GM19328 (cell line): ENCODE measurements at regions not wholly inside any gene's neighbourhood (a gene's known extent, or its start where the extent isn't known, plus 50 kb on each side); places are given as distances from the start of the nearest gene placed in this dataset.

Source experiments
- ATAC-seq: cut with Tn5 transposase; IDR thresholded peaks from one replicate; pipeline ENCODE4 v1.9.1; 2021; ENCODE audit warnings: mild to moderate bottlenecking, moderate library complexity; ENCODE audit not compliant: unreplicated experiment

- no peak for ATAC-seq
Observed at GRCh38 chr6:14187406-14187805, 69.8 kb downstream of the CD83 start.

- ATAC-seq = no peak
Observed at GRCh38 chr6:14189074-14189473, 71.5 kb downstream of the CD83 start.

- ATAC-seq = no peak
Observed at GRCh38 chr6:14190191-14190928, 72.8 kb downstream of the CD83 start.

GRCh38 chr6:14190929-14191224 is 73.3 kb downstream of the CD83 start:
- no peak for ATAC-seq

- no peak for ATAC-seq
Observed at GRCh38 chr6:14191761-14192160, 74.2 kb downstream of the CD83 start.

GRCh38 chr6:14192216-14192788 is 74.7 kb downstream of the CD83 start:
- ATAC-seq = no peak

- ATAC-seq = no peak
Observed at GRCh38 chr6:14193524-14193923, 76.0 kb downstream of the CD83 start.

GRCh38 chr6:14194483-14194882 is 76.9 kb downstream of the CD83 start:
- ATAC-seq = no peak

- no peak for ATAC-seq
Observed at GRCh38 chr6:14194976-14195375, 77.4 kb downstream of the CD83 start.

GRCh38 chr6:14196026-14196425 is 78.5 kb downstream of the CD83 start:
- no peak for ATAC-seq

- no peak for ATAC-seq
Observed at GRCh38 chr6:14197118-14197517, 79.5 kb downstream of the CD83 start.

- no peak for ATAC-seq
Observed at GRCh38 chr6:14200047-14200446, 82.5 kb downstream of the CD83 start.

- ATAC-seq = no peak
Observed at GRCh38 chr6:14202947-14203346, 85.4 kb downstream of the CD83 start.

- ATAC-seq = no peak
Observed at GRCh38 chr6:14206391-14206790, 88.8 kb downstream of the CD83 start.

- no peak for ATAC-seq
Observed at GRCh38 chr6:14207448-14207847, 89.9 kb downstream of the CD83 start.

GRCh38 chr6:14209000-14209399 is 91.4 kb downstream of the CD83 start:
- no peak for ATAC-seq

GRCh38 chr6:14210077-14210476 is 92.5 kb downstream of the CD83 start:
- ATAC-seq = no peak

GRCh38 chr6:14210663-14211561 is 93.3 kb downstream of the CD83 start:
- ATAC-seq = peak; percentile 90

GRCh38 chr6:14211562-14211942 is 94.0 kb downstream of the CD83 start:
- ATAC-seq = peak; percentile 9

- ATAC-seq = no peak
Observed at GRCh38 chr6:14212020-14212419, 94.4 kb downstream of the CD83 start.

GRCh38 chr6:14212632-14213031 is 95.1 kb downstream of the CD83 start:
- no peak for ATAC-seq
